ENCODE measurements at regions not wholly inside any gene's neighbourhood (a gene's known extent, or its start where the extent isn't known, plus 50 kb on each side); places are given as distances from the start of the nearest gene placed in this dataset.
"Not testable (repeated sequence)": the region's sequence is repeated elsewhere in the genome, so short reads cannot be mapped to it uniquely, and the experiment has no call there.

- H3K9me3 Mint-ChIP-seq = peaks cover 2 to 23% of the 10 kb centered on the region in 2 experiments; a peak in 3 of 5 replicates
- not testable (repeated sequence) for H2BK12ac ChIP-seq (ENCODE audit: insufficient read length, low read depth, low read length); H3T11ph ChIP-seq (ENCODE audit: low read length); H4K5ac ChIP-seq (ENCODE audit: insufficient read length, low read depth, low read length); H2AK5ac ChIP-seq (ENCODE audit: insufficient read length, low read length); H3K4me3 Mint-ChIP-seq; H3K4me1 Mint-ChIP-seq; H3K27ac ChIP-seq (ENCODE audit: insufficient read length, low read depth, low read length); H3K27me3 ChIP-seq (ENCODE audit: insufficient read depth, low read length); H3K14ac ChIP-seq (ENCODE audit: insufficient read depth, low read length); H3K4me2 ChIP-seq (ENCODE audit: insufficient read depth, insufficient read length, low read length); H3K23ac ChIP-seq (ENCODE audit: insufficient read length, low read depth, low read length); H3K56ac ChIP-seq (ENCODE audit: insufficient read length, low read depth, low read length); H3K23me2 ChIP-seq (ENCODE audit: insufficient read length, low read depth, low read length, poor library complexity, severe bottlenecking); H4K91ac ChIP-seq (ENCODE audit: insufficient read length, low read depth, low read length); H2BK120ac ChIP-seq (ENCODE audit: low read depth, low read length, poor library complexity, severe bottlenecking); H2BK20ac ChIP-seq (ENCODE audit: low read depth, low read length, poor library complexity, severe bottlenecking); H3K4me1 ChIP-seq (ENCODE audit: insufficient read depth, low read length); H4K8ac ChIP-seq (replicated peaks; ENCODE audit: insufficient read length, low read depth, low read length); H4K20me1 ChIP-seq (ENCODE audit: control insufficient read depth, insufficient read depth, insufficient read length); H2BK15ac ChIP-seq (ENCODE audit: low read depth, low read length); H3K27me3 Mint-ChIP-seq (ENCODE audit: low read depth); DNase-seq; H2BK5ac ChIP-seq (ENCODE audit: insufficient read length, low read length); H3K27ac Mint-ChIP-seq; H3K79me1 ChIP-seq (ENCODE audit: insufficient read depth, low read depth, low read length, poor library complexity, severe bottlenecking); H3K4ac ChIP-seq (ENCODE audit: low read depth, low read length); H3K79me2 ChIP-seq (ENCODE audit: insufficient read depth, low read length); H3K9ac ChIP-seq (ENCODE audit: extremely low read depth, insufficient read length, low read length); H3K36me3 Mint-ChIP-seq (ENCODE audit: insufficient read depth in 1 of 3, low read depth in 3 of 3); H3K18ac ChIP-seq (ENCODE audit: insufficient read length, low read depth, low read length); H2AFZ ChIP-seq (ENCODE audit: low read length); H3K9me3 ChIP-seq (ENCODE audit: control insufficient read depth, low read depth, low read length)
- no CpG with 5 or more reads among the region's 3 CpGs for WGBS (ENCODE audit: extremely low coverage, insufficient read length, low lambda C conversion rate)
Measured at GRCh38 chr2:95654897-95655296, 63.1 kb downstream of the TRIM43 start.

GRCh38 chr2:95656553-95656952, 64.8 kb downstream of the TRIM43 start:
- H3K27me3 ChIP-seq (ENCODE audit: insufficient read depth, low read length); H3K4me3 Mint-ChIP-seq; H2BK120ac ChIP-seq (ENCODE audit: low read depth, low read length, poor library complexity, severe bottlenecking); H3K9ac ChIP-seq (ENCODE audit: extremely low read depth, insufficient read length, low read length); H3K9me3 ChIP-seq (ENCODE audit: control insufficient read depth, low read depth, low read length); H3K4ac ChIP-seq (ENCODE audit: low read depth, low read length); DNase-seq; H4K91ac ChIP-seq (ENCODE audit: insufficient read length, low read depth, low read length); H4K20me1 ChIP-seq (ENCODE audit: control insufficient read depth, insufficient read depth, insufficient read length); H3K27ac Mint-ChIP-seq; H3K4me2 ChIP-seq (ENCODE audit: insufficient read depth, insufficient read length, low read length); H3K4me1 Mint-ChIP-seq; H2BK5ac ChIP-seq (ENCODE audit: insufficient read length, low read length); H3K27me3 Mint-ChIP-seq (ENCODE audit: low read depth); H3K79me2 ChIP-seq (ENCODE audit: insufficient read depth, low read length); H3K14ac ChIP-seq (ENCODE audit: insufficient read depth, low read length); H2AFZ ChIP-seq (ENCODE audit: low read length); H3K36me3 Mint-ChIP-seq (ENCODE audit: insufficient read depth in 1 of 3, low read depth in 3 of 3); H2BK15ac ChIP-seq (ENCODE audit: low read depth, low read length); H2BK20ac ChIP-seq (ENCODE audit: low read depth, low read length, poor library complexity, severe bottlenecking); H3K56ac ChIP-seq (ENCODE audit: insufficient read length, low read depth, low read length); H3K27ac ChIP-seq (ENCODE audit: insufficient read length, low read depth, low read length); H3K18ac ChIP-seq (ENCODE audit: insufficient read length, low read depth, low read length); H3K23me2 ChIP-seq (ENCODE audit: insufficient read length, low read depth, low read length, poor library complexity, severe bottlenecking); H3K4me1 ChIP-seq (ENCODE audit: insufficient read depth, low read length); H3K23ac ChIP-seq (ENCODE audit: insufficient read length, low read depth, low read length); H3T11ph ChIP-seq (ENCODE audit: low read length); H4K8ac ChIP-seq (replicated peaks; ENCODE audit: insufficient read length, low read depth, low read length); H4K5ac ChIP-seq (ENCODE audit: insufficient read length, low read depth, low read length); H2BK12ac ChIP-seq (ENCODE audit: insufficient read length, low read depth, low read length); H2AK5ac ChIP-seq (ENCODE audit: insufficient read length, low read length); H3K79me1 ChIP-seq (ENCODE audit: insufficient read depth, low read depth, low read length, poor library complexity, severe bottlenecking): not testable (repeated sequence)
- peaks cover 2 to 25% of the 10 kb centered on the region in 2 experiments; a peak in 3 of 5 replicates for H3K9me3 Mint-ChIP-seq
- no CpG with 5 or more reads among the region's 1 CpG for WGBS (ENCODE audit: extremely low coverage, insufficient read length, low lambda C conversion rate)
